Aorta (tissue), 5 donors: ENCODE measurements at regions not wholly inside any gene's neighbourhood (a gene's known extent, or its start where the extent isn't known, plus 50 kb on each side); places are given as distances from the start of the nearest gene placed in this dataset.

ENCODE experiments used
- ATAC-seq: fragments of 200-7000 bp; cut with Tn5 transposase; one replicate; pipeline ENCODE4 v1.9.1; 2022; ENCODE audit warnings: moderate library complexity; ENCODE audit not compliant: low FRiP score
- DNase-seq, 2 donors: peaks; one replicate each; pipeline ENCODE4 v3.0.0-alpha.2; 2020
- H3K27ac ChIP-seq, 2 donors: one replicate each; pipeline ENCODE4 v1.5.1; 2013; ENCODE audit warnings: low read length in 2 of 2, mild to moderate bottlenecking in 2 of 2, moderate library complexity in 2 of 2, control low read depth in 1 of 2, inconsistent platforms in 1 of 2, low read depth in 1 of 2
- H3K27me3 ChIP-seq, 2 donors: one replicate each; pipeline ENCODE4 v1.6.1; 2013; ENCODE audit warnings: control low read depth in 1 of 2, low read length in 1 of 2, mild to moderate bottlenecking in 1 of 2, moderate library complexity in 1 of 2; ENCODE audit not compliant: insufficient read depth in 2 of 2, control insufficient read depth in 1 of 2
- H3K36me3 ChIP-seq, 2 donors: one replicate each; pipeline ENCODE4 v1.6.1; 2013; ENCODE audit warnings: control low read depth in 1 of 2, low read length in 1 of 2, mild to moderate bottlenecking in 1 of 2; ENCODE audit not compliant: insufficient read depth in 2 of 2, control insufficient read depth in 1 of 2
- H3K4me1 ChIP-seq, 2 donors: one replicate each; pipeline ENCODE4 v1.6.1; 2013; ENCODE audit warnings: low read length in 2 of 2, control low read depth in 1 of 2, mild to moderate bottlenecking in 1 of 2, moderate library complexity in 1 of 2; ENCODE audit not compliant: insufficient read depth in 2 of 2, control insufficient read depth in 1 of 2
- H3K4me3 ChIP-seq, 2 donors: one replicate each; pipeline ENCODE4 v1.5.1; 2013; ENCODE audit warnings: low read length in 2 of 2, control low read depth in 1 of 2, mild to moderate bottlenecking in 1 of 2
- H3K9me3 ChIP-seq: one replicate; pipeline ENCODE4 v1.6.1; 2013; ENCODE audit warnings: mild to moderate bottlenecking, low read length; ENCODE audit not compliant: control insufficient read depth
- WGBS, 2 donors: extraction: QIAGEN DNeasy Blood & Tissue Kit; methylation state at CpG; one replicate each; pipeline ENCODE4 v1.1.7; 2013; 5-methylcytosine and 5-hydroxymethylcytosine counted together
- intact Hi-C, 2 donors: fragments of 100-400 bp; cut with DNase I; formaldehyde crosslinking; loops; one replicate each; pipeline versions ENCODE4 v1.14.2 to v1.15.0; 2022
- donor health status: healthy with polysubstance abuse.
- donor health status: Bipolar disorder and iron deficiency.
- donor health status: DM: no; HTN: no; CAD: no.
- donor health status: DM: no; HTN: no; CAD: no.
- donor health status: DM: yes; HTN: yes; CAD: no.

DNA sequence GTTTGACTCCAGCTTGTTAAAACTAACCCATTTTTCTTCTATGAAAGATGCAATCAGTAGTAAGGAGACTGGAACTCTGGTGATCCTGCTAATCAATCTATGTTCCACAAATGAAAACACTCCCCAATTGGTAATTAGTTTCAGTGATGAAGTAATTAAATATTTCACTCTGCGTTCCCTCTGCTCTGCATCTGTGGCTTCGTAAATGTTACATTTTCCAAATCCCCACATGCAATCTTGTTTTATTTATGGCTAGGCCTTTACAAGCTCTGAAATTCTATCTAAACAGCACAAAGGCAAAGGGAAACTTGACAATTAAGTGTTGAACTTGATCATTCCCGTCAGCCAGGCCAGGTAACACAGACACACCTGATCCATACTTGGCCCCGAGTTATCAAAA, 231.4 kb upstream of the OSR1 start:
- Histone ChIP-seq H3K4me3 (no peak overlapping the region), H3K9me3 (no peaks in the 10 kb centered on the region), H3K27ac (no peak overlapping the region), H3K4me1 (no peaks in the 10 kb centered on the region), H3K27me3 (no peaks in the 10 kb centered on the region), H3K36me3 (no peaks in the 10 kb centered on the region)
- intact Hi-C loops: no loop called here
- WGBS, 2 donors: 95 to 96% methylated on average over 4 of the region's 4 CpGs
- ATAC-seq (no peak), DNase-seq (no peak)

DNA sequence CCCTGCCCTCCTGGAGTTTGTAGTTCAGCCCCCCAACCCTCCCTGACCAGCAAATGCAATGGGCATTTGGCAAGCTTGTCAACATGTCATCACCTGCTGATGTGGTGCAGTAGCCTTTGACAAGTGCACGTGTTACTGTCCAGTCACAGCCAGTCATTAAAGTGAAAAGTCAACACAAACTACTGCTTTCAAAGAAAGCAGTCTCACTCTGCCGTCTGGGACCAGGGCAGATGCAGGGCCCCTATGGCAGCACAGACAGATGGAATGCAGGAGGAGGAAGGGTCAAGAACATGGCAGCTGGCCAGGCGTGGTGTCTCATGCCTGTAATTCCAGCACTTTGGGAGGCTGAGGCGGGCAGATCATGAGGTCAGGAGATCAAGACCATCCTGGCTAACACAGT, 222.4 kb upstream of the OSR1 start:
- H3K4me3 ChIP-seq: no peak overlapping the region
- no peaks in the 10 kb centered on the region for H3K9me3 ChIP-seq
- intact Hi-C loops: no loop called here
- H3K4me1 ChIP-seq: no peaks in the 10 kb centered on the region
- DNase-seq (no peak), ATAC-seq (no peak)
- WGBS, 2 donors: 53 to 58% methylated on average over 4 of the region's 4 CpGs
- H3K36me3 ChIP-seq: no peaks in the 10 kb centered on the region
- H3K27me3 ChIP-seq: no peaks in the 10 kb centered on the region
- no peak overlapping the region for H3K27ac ChIP-seq

GRCh38 chr2:19580264-19580663, 221.8 kb upstream of the OSR1 start:
- H3K9me3 ChIP-seq: no peaks in the 10 kb centered on the region
- H3K4me3 ChIP-seq: no peak overlapping the region
- H3K27me3 ChIP-seq: no peaks in the 10 kb centered on the region
- whole genome bisulfite sequencing, 2 donors: 78 to 88% methylated on average over 1 of the region's 1 CpG
- no peak for ATAC-seq
- no peak overlapping the region for H3K27ac ChIP-seq
- no peak for DNase-seq
- H3K4me1 ChIP-seq: no peaks in the 10 kb centered on the region
- intact Hi-C loops: no loop called here
- H3K36me3 ChIP-seq: no peaks in the 10 kb centered on the region

DNA sequence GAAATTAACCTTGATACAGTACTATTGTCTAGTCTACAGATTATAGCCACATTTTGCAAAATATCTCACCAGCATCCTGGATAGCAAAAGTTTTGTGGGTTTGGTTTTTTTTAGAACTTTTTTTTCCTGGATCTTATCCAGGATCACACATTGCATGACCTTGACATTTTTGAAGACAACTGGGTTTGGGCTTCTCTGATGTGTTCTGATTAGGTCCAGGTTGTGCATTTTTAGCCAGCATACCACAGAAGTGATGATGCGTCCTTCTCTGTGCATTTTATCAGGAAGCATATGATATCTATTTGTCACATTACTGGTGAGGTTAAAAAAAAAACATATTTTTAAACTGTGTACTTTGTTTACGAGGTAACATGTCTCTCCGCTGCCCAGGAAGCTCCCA, 221.0 kb upstream of the OSR1 start:
- Histone ChIP-seq H3K9me3 (no peaks in the 10 kb centered on the region), H3K36me3 (no peaks in the 10 kb centered on the region), H3K4me3 (no peak overlapping the region), H3K4me1 (peaks cover 0 to 4% of the 10 kb centered on the region in 2 donors), H3K27ac (no peak overlapping the region), H3K27me3 (no peaks in the 10 kb centered on the region)
- ATAC-seq (no peak), DNase-seq (no peak)
- 87 to 93% methylated on average over 3 of the region's 3 CpGs for WGBS, 2 donors
- intact Hi-C loops: no loop called here

DNA sequence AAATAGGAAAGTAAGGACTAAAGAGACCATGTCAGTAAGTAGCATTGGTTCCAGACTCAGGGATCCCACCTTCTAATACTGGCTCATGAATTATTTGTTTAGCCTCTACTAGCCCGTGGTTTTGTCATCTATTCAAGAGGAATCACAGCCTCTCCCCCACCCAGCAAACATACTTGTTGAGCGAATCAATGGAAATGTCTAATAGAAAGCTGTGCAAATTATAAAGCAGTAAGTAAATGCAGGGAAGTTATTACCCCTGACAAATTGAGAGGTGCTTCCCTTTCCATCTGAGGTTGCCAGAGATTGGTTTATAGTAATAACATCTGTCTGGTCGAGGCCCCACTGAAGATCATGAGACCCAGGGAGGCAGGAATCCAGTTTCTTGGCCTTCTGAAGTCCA, 219.3 kb upstream of the OSR1 start:
- DNase-seq (no peak), ATAC-seq (no peak)
- Histone ChIP-seq H3K36me3 (no peaks in the 10 kb centered on the region), H3K9me3 (no peaks in the 10 kb centered on the region), H3K27me3 (no peaks in the 10 kb centered on the region), H3K27ac (no peak overlapping the region), H3K4me3 (no peak overlapping the region), H3K4me1 (peaks cover 1 to 5% of the 10 kb centered on the region in 2 donors)
- intact Hi-C loops: no loop called here
- WGBS, 2 donors: 60 to 70% methylated on average over 3 of the region's 3 CpGs

- Histone ChIP-seq H3K4me3 (no peak overlapping the region), H3K9me3 (no peaks in the 10 kb centered on the region), H3K27ac (no peak overlapping the region), H3K36me3 (no peaks in the 10 kb centered on the region), H3K27me3 (no peaks in the 10 kb centered on the region), H3K4me1 (peaks cover 1 to 10% of the 10 kb centered on the region in 2 donors)
- DNase-seq: no peak
- intact Hi-C loops: no loop called here
- WGBS, 2 donors: 74 to 86% methylated on average over 3 of the region's 3 CpGs
- no peak for ATAC-seq
Observed at GRCh38 chr2:19576411-19576810, 218.0 kb upstream of the OSR1 start.

DNA sequence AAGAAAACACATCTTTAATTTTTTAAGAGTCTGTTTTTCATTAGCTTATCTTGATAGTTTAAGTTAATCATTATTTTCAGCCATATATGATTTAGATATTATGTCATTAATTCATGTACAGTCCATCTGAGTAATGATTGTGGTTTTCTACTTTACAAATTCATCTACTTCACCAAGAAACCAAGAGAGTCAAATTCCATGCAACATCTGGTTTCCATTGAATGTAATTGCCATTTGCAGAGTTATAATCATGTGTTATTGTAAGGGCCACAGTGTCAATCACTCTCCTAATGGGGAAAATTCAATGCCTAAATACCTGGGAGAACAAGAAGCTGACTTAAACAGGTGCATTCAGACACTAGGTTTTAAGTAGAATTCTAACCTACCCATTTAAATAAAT, 217.2 kb upstream of the OSR1 start:
- ATAC-seq: no peak
- intact Hi-C loops: no loop called here

DNA sequence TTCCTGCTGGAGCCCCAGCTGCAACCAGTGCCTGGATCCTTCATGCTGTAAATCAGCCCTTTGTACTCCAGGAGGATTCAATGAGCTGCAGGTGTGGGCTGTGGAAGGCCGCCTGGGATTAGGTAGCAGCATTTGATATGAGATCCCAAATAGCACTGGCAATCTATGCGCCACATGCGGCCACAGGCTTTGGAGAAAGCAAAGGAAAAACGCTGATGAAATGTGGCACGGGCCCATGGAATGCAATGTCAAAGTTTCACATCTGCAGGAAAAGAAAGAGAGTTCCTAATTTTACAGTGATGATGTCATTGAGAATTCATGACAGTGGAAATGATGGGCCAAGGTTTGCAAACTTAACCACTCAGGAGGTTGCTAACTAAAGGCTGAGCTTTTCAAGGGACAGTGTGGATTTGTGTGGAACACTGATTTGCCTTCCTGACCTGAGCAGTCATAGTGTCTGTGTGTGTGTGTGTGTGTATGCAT, 216.4 kb upstream of the OSR1 start:
- peak; percentile 67 for ATAC-seq
- Histone ChIP-seq H3K27me3 (no peaks in the 10 kb centered on the region), H3K4me1 (peaks cover 1 to 10% of the 10 kb centered on the region in 2 donors), H3K27ac (no peak overlapping the region), H3K36me3 (no peaks in the 10 kb centered on the region), H3K9me3 (no peaks in the 10 kb centered on the region), H3K4me3 (no peak overlapping the region)
- peak; percentile 70 to 82 for DNase-seq
- WGBS, 2 donors: 4 to 5% methylated on average over 5 of the region's 5 CpGs
- intact Hi-C loops: no loop called here

More for the DNA sequence above, 217.2 kb upstream of the OSR1 start:
- no peaks in the 10 kb centered on the region for H3K9me3 ChIP-seq
- no peak overlapping the region for H3K4me3 ChIP-seq
- peaks cover 1 to 10% of the 10 kb centered on the region in 2 donors for H3K4me1 ChIP-seq
- no peak for DNase-seq
- no peaks in the 10 kb centered on the region for H3K27me3 ChIP-seq
- no peaks in the 10 kb centered on the region for H3K36me3 ChIP-seq
- H3K27ac ChIP-seq: no peak overlapping the region

DNA sequence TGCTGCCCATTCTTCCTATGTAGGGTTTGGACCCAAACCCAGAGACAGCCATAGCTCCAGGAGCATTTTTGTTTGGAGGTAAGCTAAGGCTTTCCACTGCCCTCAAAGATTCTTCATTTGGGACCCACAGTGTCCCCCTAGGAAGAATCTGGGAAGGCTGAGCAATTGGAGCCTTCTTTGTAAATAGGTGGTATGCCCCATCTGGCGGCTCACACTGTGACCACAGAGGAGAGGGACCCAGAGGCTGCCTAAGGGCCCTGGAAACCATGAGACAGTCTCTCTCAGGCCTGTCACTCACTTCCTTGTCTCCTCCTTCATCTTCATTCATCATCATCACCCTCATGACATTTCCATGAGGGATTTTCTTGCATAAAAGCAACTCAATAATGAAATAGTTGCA, 215.4 kb upstream of the OSR1 start:
- H3K9me3 ChIP-seq: no peaks in the 10 kb centered on the region
- no peaks in the 10 kb centered on the region for H3K36me3 ChIP-seq
- peaks cover 1 to 10% of the 10 kb centered on the region in 2 donors for H3K4me1 ChIP-seq
- no peak overlapping the region for H3K27ac ChIP-seq
- 91 to 93% methylated on average over 1 of the region's 1 CpG for WGBS, 2 donors
- intact Hi-C loops: no loop called here
- no peaks in the 10 kb centered on the region for H3K27me3 ChIP-seq
- ATAC-seq: no peak
- no peak for DNase-seq
- H3K4me3 ChIP-seq: no peak overlapping the region
